DND-41 (cell line): ENCODE measurements at regions not wholly inside any gene's neighbourhood (a gene's known extent, or its start where the extent isn't known, plus 50 kb on each side); places are given as distances from the start of the nearest gene placed in this dataset.

ENCODE experiments used
- EZH2 ChIP-seq: IDR thresholded peaks from 3 replicates; pipeline ENCODE4 v1.6.1; 2012; ENCODE audit warnings: borderline replicate concordance, low read depth, mild to moderate bottlenecking, moderate library complexity, low read length, inconsistent platforms; ENCODE audit not compliant: severe bottlenecking
- TF ChIP-seq, protein P1 (sequence below): IDR thresholded peaks from 2 replicates; pipeline ENCODE4 v1.5.1; 2012; ENCODE audit warnings: borderline replicate concordance, low read length, moderate library complexity, mild to moderate bottlenecking; ENCODE audit not compliant: poor library complexity, severe bottlenecking; ENCODE audit errors: extremely low read depth

- TF ChIP-seq, protein P1, sequence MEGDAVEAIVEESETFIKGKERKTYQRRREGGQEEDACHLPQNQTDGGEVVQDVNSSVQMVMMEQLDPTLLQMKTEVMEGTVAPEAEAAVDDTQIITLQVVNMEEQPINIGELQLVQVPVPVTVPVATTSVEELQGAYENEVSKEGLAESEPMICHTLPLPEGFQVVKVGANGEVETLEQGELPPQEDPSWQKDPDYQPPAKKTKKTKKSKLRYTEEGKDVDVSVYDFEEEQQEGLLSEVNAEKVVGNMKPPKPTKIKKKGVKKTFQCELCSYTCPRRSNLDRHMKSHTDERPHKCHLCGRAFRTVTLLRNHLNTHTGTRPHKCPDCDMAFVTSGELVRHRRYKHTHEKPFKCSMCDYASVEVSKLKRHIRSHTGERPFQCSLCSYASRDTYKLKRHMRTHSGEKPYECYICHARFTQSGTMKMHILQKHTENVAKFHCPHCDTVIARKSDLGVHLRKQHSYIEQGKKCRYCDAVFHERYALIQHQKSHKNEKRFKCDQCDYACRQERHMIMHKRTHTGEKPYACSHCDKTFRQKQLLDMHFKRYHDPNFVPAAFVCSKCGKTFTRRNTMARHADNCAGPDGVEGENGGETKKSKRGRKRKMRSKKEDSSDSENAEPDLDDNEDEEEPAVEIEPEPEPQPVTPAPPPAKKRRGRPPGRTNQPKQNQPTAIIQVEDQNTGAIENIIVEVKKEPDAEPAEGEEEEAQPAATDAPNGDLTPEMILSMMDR = no peak
- TF ChIP-seq EZH2 = no peak
Measured at GRCh38 chr9:88739373-88739772, 204.4 kb downstream of the NXNL2 start.
